RWPE1 (cell line): ENCODE measurements at regions not wholly inside any gene's neighbourhood (a gene's known extent, or its start where the extent isn't known, plus 50 kb on each side); places are given as distances from the start of the nearest gene placed in this dataset.
A peak's percentile ranks its signal among the peaks of the same experiment; 100 is the strongest.

Experiments used
- CTCF ChIA-PET: fragments of 350-600 bp; sonication (Branson Sonifier 250); formaldehyde crosslinking; extraction: SDS; loops from one replicate; lab custom pipeline; 2021; lab: Yijun Ruan, JAX
- POLR2A ChIA-PET: fragments of 400-600 bp; formaldehyde crosslinking; extraction: SDS; loops from one replicate; lab custom pipeline; 2020; ENCODE audit warnings: antibody characterized with exemption; ENCODE audit not compliant: low non-redundant PET; lab: Yijun Ruan, JAX
- DNase-seq: peaks from one replicate; pipeline ENCODE4 v3.0.0; 2012; ENCODE audit warnings: low spot score
- H3K27ac ChIP-seq: fragments of 450-650 bp; 2 replicates; pipeline ENCODE4 v1.5.1; 2017
- CTCF ChIP-seq: fragments of 450-650 bp; conservative IDR thresholded peaks from 2 replicates; pipeline ENCODE4 v1.5.1; 2017; ENCODE audit warnings: low read depth, mild to moderate bottlenecking

- POLR2A ChIA-PET = no interaction called here
- no peak for TF ChIP-seq CTCF
- CTCF ChIA-PET = no interaction called here
- H3K27ac ChIP-seq = no peak overlapping the region
- DNase-seq = peak; percentile 20
Measured at GRCh38 chr3:29195056-29195455, 85.8 kb upstream of the RBMS3 start.

- no peak for TF ChIP-seq CTCF
- no peak for DNase-seq
- ChIA-PET CTCF (interaction anchor here (0.6 kb wide), 1 partner anchor 102 kb away, joined by 3 read pairs; no protein-coding TSS in a partner anchor), POLR2A (no interaction called here)
- H3K27ac ChIP-seq = no peak overlapping the region
Measured at GRCh38 chr3:29201604-29202003, 79.3 kb upstream of the RBMS3 start.

GRCh38 chr3:29202378-29202777 lies 78.5 kb upstream of the RBMS3 start:
- POLR2A ChIA-PET = no interaction called here
- TF ChIP-seq CTCF = no peak
- CTCF ChIA-PET = no interaction called here
- DNase-seq = peak; percentile 1
- no peak overlapping the region for H3K27ac ChIP-seq

GRCh38 chr3:29203851-29204250 lies 77.0 kb upstream of the RBMS3 start:
- ChIA-PET POLR2A (no interaction called here), CTCF (no interaction called here)
- no peak overlapping the region for H3K27ac ChIP-seq
- no peak for TF ChIP-seq CTCF
- DNase-seq = no peak

- CTCF ChIA-PET = no interaction called here
- POLR2A ChIA-PET = no interaction called here
- H3K27ac ChIP-seq = no peak overlapping the region
- no peak for DNase-seq
- TF ChIP-seq CTCF = no peak
Measured at GRCh38 chr3:29207427-29207826, 73.4 kb upstream of the RBMS3 start.

GRCh38 chr3:29212789-29213433 lies 68.0 kb upstream of the RBMS3 start:
- no peak for TF ChIP-seq CTCF
- no peak overlapping the region for H3K27ac ChIP-seq
- DNase-seq = no peak
- CTCF ChIA-PET = interaction anchor here (0.7 kb wide), 1 partner anchor 499 kb away, joined by 3 read pairs; no protein-coding TSS in a partner anchor
- POLR2A ChIA-PET = no interaction called here
